WTC11 (cell line): ENCODE measurements at regions not wholly inside any gene's neighbourhood (a gene's known extent, or its start where the extent isn't known, plus 50 kb on each side); places are given as distances from the start of the nearest gene placed in this dataset.

Experiments
- CBFB ChIP-seq: sonication (generic); formaldehyde crosslinking; IDR thresholded peaks from 2 replicates; pipeline ENCODE4 v1.8.1; 2022; ENCODE audit warnings: mild to moderate bottlenecking, low read depth, missing genetic modification reagents
- CREM ChIP-seq: sonication (generic); formaldehyde crosslinking; IDR thresholded peaks from 2 replicates; pipeline ENCODE4 v1.8.1; 2022; ENCODE audit warnings: mild to moderate bottlenecking, missing genetic modification reagents, moderate library complexity
- FOXJ3 ChIP-seq: sonication (generic); formaldehyde crosslinking; IDR thresholded peaks from 2 replicates; pipeline ENCODE4 v1.9.0; 2021; ENCODE audit warnings: missing genetic modification reagents, mild to moderate bottlenecking, borderline replicate concordance
- GTF2I ChIP-seq: fragments of 250-450 bp; sonication (Bioruptor Pico); conservative IDR thresholded peaks from 2 replicates; pipeline ENCODE4 v1.4.0; 2021; ENCODE audit warnings: mild to moderate bottlenecking
- JUN ChIP-seq: sonication (generic); formaldehyde crosslinking; IDR thresholded peaks from 2 replicates; pipeline ENCODE4 v1.8.0; 2023; ENCODE audit warnings: mild to moderate bottlenecking, missing genetic modification reagents
- NR3C1 ChIP-seq: sonication (generic); formaldehyde crosslinking; conservative IDR thresholded peaks from 2 replicates; pipeline ENCODE4 v1.8.1; 2023; ENCODE audit warnings: low read depth, mild to moderate bottlenecking, missing genetic modification reagents
- SP1 ChIP-seq: sonication (generic); formaldehyde crosslinking; conservative IDR thresholded peaks from 2 replicates; pipeline ENCODE4 v1.8.1; 2022; ENCODE audit warnings: missing genetic modification reagents
- TCF7 ChIP-seq: sonication (generic); formaldehyde crosslinking; IDR thresholded peaks from 2 replicates; pipeline ENCODE4 v1.8.0; 2022; ENCODE audit warnings: mild to moderate bottlenecking, low read depth, missing genetic modification reagents, moderate library complexity
- TF ChIP-seq, protein P1 (sequence below): fragments of 200-600 bp; IDR thresholded peaks from 2 replicates; pipeline ENCODE4 v1.8.0; 2022; ENCODE audit warnings: antibody characterized with exemption
- TF ChIP-seq, protein P2 (sequence below): sonication (generic); formaldehyde crosslinking; IDR thresholded peaks from 2 replicates; pipeline ENCODE4 v1.8.0; 2023; ENCODE audit warnings: mild to moderate bottlenecking, missing genetic modification reagents
- TF ChIP-seq, protein P3 (sequence below): sonication (generic); formaldehyde crosslinking; IDR thresholded peaks from 2 replicates; pipeline ENCODE4 v1.8.1; 2022; ENCODE audit warnings: missing genetic modification reagents, borderline replicate concordance
- TF ChIP-seq, protein P4 (sequence below): fragments of 250-450 bp; sonication (Bioruptor Pico); IDR thresholded peaks from 2 replicates; pipeline ENCODE4 v1.9.0; 2021; ENCODE audit warnings: mild to moderate bottlenecking
- TF ChIP-seq, protein P5 (sequence below): sonication (generic); formaldehyde crosslinking; conservative IDR thresholded peaks from 2 replicates; pipeline ENCODE4 v1.8.1; 2023; ENCODE audit warnings: mild to moderate bottlenecking, low read depth, missing genetic modification reagents, moderate library complexity

DNA sequence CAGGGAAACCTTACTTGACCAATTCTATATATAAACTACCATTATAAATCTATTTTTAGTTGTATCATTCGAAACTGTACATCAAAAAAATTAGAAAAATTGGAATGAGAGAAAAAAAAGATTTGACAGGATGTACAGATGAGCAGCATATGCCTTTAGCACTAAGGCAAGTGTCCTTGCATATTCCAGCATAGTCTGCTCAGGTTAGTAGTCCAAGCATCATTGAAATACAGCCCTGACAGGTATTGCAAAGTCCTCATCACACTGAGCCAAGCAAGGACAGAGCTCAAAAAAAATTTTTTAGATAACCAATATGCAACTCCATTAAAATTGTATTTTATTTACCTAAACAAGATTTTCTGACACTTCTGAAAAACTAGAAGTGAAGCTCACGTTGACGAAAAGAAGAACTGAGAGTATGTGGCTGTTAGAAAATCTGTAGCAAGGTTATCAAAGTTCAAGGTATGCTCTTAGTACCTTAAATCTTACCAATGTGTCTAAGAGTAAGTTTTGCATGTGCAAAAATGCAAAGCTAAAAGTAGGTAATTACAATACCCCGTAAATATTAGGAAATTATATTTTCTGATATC, 465.6 kb upstream of the ADGRL4 start:
- TF ChIP-seq, protein P1, sequence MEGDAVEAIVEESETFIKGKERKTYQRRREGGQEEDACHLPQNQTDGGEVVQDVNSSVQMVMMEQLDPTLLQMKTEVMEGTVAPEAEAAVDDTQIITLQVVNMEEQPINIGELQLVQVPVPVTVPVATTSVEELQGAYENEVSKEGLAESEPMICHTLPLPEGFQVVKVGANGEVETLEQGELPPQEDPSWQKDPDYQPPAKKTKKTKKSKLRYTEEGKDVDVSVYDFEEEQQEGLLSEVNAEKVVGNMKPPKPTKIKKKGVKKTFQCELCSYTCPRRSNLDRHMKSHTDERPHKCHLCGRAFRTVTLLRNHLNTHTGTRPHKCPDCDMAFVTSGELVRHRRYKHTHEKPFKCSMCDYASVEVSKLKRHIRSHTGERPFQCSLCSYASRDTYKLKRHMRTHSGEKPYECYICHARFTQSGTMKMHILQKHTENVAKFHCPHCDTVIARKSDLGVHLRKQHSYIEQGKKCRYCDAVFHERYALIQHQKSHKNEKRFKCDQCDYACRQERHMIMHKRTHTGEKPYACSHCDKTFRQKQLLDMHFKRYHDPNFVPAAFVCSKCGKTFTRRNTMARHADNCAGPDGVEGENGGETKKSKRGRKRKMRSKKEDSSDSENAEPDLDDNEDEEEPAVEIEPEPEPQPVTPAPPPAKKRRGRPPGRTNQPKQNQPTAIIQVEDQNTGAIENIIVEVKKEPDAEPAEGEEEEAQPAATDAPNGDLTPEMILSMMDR: no peak
- TF ChIP-seq NR3C1 (CRISPR knock-in tag) (no peak), FOXJ3 (CRISPR knock-in tag) (no peak), TCF7 (CRISPR knock-in tag) (no peak), SP1 (no peak), CBFB (no peak), JUN (CRISPR knock-in tag) (no peak), GTF2I (CRISPR knock-in tag) (no peak), CREM (CRISPR knock-in tag) (no peak)
- TF ChIP-seq, protein P2, sequence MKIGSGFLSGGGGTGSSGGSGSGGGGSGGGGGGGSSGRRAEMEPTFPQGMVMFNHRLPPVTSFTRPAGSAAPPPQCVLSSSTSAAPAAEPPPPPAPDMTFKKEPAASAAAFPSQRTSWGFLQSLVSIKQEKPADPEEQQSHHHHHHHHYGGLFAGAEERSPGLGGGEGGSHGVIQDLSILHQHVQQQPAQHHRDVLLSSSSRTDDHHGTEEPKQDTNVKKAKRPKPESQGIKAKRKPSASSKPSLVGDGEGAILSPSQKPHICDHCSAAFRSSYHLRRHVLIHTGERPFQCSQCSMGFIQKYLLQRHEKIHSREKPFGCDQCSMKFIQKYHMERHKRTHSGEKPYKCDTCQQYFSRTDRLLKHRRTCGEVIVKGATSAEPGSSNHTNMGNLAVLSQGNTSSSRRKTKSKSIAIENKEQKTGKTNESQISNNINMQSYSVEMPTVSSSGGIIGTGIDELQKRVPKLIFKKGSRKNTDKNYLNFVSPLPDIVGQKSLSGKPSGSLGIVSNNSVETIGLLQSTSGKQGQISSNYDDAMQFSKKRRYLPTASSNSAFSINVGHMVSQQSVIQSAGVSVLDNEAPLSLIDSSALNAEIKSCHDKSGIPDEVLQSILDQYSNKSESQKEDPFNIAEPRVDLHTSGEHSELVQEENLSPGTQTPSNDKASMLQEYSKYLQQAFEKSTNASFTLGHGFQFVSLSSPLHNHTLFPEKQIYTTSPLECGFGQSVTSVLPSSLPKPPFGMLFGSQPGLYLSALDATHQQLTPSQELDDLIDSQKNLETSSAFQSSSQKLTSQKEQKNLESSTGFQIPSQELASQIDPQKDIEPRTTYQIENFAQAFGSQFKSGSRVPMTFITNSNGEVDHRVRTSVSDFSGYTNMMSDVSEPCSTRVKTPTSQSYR (CRISPR knock-in tag): no peak
- TF ChIP-seq, protein P3, sequence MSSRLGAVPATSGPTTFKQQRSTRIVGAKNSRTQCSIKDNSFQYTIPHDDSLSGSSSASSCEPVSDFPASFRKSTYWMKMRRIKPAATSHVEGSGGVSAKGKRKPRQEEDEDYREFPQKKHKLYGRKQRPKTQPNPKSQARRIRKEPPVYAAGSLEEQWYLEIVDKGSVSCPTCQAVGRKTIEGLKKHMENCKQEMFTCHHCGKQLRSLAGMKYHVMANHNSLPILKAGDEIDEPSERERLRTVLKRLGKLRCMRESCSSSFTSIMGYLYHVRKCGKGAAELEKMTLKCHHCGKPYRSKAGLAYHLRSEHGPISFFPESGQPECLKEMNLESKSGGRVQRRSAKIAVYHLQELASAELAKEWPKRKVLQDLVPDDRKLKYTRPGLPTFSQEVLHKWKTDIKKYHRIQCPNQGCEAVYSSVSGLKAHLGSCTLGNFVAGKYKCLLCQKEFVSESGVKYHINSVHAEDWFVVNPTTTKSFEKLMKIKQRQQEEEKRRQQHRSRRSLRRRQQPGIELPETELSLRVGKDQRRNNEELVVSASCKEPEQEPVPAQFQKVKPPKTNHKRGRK (CRISPR knock-in tag): no peak
- TF ChIP-seq, protein P4, sequence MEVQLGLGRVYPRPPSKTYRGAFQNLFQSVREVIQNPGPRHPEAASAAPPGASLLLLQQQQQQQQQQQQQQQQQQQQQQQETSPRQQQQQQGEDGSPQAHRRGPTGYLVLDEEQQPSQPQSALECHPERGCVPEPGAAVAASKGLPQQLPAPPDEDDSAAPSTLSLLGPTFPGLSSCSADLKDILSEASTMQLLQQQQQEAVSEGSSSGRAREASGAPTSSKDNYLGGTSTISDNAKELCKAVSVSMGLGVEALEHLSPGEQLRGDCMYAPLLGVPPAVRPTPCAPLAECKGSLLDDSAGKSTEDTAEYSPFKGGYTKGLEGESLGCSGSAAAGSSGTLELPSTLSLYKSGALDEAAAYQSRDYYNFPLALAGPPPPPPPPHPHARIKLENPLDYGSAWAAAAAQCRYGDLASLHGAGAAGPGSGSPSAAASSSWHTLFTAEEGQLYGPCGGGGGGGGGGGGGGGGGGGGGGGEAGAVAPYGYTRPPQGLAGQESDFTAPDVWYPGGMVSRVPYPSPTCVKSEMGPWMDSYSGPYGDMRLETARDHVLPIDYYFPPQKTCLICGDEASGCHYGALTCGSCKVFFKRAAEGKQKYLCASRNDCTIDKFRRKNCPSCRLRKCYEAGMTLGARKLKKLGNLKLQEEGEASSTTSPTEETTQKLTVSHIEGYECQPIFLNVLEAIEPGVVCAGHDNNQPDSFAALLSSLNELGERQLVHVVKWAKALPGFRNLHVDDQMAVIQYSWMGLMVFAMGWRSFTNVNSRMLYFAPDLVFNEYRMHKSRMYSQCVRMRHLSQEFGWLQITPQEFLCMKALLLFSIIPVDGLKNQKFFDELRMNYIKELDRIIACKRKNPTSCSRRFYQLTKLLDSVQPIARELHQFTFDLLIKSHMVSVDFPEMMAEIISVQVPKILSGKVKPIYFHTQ (CRISPR knock-in tag): no peak
- TF ChIP-seq, protein P5, sequence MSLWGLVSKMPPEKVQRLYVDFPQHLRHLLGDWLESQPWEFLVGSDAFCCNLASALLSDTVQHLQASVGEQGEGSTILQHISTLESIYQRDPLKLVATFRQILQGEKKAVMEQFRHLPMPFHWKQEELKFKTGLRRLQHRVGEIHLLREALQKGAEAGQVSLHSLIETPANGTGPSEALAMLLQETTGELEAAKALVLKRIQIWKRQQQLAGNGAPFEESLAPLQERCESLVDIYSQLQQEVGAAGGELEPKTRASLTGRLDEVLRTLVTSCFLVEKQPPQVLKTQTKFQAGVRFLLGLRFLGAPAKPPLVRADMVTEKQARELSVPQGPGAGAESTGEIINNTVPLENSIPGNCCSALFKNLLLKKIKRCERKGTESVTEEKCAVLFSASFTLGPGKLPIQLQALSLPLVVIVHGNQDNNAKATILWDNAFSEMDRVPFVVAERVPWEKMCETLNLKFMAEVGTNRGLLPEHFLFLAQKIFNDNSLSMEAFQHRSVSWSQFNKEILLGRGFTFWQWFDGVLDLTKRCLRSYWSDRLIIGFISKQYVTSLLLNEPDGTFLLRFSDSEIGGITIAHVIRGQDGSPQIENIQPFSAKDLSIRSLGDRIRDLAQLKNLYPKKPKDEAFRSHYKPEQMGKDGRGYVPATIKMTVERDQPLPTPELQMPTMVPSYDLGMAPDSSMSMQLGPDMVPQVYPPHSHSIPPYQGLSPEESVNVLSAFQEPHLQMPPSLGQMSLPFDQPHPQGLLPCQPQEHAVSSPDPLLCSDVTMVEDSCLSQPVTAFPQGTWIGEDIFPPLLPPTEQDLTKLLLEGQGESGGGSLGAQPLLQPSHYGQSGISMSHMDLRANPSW (CRISPR knock-in tag): no peak
